Suprapubic skin (tissue), 3 donors: ENCODE measurements at regions not wholly inside any gene's neighbourhood (a gene's known extent, or its start where the extent isn't known, plus 50 kb on each side); places are given as distances from the start of the nearest gene placed in this dataset.

Source experiments
- EP300 ChIP-seq: sonication (generic); formaldehyde crosslinking; IDR thresholded peaks from one replicate; pipeline ENCODE4 v1.6.1; 2017; ENCODE audit warnings: antibody characterized with exemption
- TF ChIP-seq, protein P1 (sequence below), 2 donors: fragments of 200-600 bp in 1 of 2; fragments of 450-650 bp in 1 of 2; sonication (generic) in 1 of 2; IDR thresholded peaks; one replicate each; pipeline ENCODE4 v1.5.1; 2016 to 2019; ENCODE audit warnings: antibody characterized with exemption in 2 of 2, mild to moderate bottlenecking in 1 of 2, moderate library complexity in 1 of 2

DNA sequence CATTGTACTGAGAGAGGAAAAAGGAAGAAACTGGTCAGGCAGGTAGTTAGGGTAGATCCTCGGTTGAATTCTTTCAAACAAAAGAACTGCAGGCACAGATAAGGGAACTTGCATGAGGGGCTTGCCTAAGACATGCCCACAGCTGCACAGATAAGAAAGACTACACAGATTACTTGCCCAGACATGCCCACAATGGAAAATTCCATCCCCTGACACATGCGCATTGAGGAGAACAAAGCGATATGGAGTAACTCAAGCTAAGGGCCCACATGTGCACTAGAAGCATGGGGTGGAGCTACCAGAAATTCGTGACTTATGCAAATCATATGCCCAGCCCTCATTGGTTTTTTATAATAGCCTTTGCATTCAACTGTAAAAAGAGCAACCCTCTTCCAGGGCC lies 181.3 kb upstream of the ZNF521 start:
- TF ChIP-seq, protein P1, sequence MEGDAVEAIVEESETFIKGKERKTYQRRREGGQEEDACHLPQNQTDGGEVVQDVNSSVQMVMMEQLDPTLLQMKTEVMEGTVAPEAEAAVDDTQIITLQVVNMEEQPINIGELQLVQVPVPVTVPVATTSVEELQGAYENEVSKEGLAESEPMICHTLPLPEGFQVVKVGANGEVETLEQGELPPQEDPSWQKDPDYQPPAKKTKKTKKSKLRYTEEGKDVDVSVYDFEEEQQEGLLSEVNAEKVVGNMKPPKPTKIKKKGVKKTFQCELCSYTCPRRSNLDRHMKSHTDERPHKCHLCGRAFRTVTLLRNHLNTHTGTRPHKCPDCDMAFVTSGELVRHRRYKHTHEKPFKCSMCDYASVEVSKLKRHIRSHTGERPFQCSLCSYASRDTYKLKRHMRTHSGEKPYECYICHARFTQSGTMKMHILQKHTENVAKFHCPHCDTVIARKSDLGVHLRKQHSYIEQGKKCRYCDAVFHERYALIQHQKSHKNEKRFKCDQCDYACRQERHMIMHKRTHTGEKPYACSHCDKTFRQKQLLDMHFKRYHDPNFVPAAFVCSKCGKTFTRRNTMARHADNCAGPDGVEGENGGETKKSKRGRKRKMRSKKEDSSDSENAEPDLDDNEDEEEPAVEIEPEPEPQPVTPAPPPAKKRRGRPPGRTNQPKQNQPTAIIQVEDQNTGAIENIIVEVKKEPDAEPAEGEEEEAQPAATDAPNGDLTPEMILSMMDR (IDR thresholded peaks at IDR 0.05) = no peak
- no peak for TF ChIP-seq EP300
